ENCODE measurements at regions not wholly inside any gene's neighbourhood (a gene's known extent, or its start where the extent isn't known, plus 50 kb on each side); places are given as distances from the start of the nearest gene placed in this dataset.
"Not testable (repeated sequence)": the region's sequence is repeated elsewhere in the genome, so short reads cannot be mapped to it uniquely, and the experiment has no call there.

- H3K4me3 Mint-ChIP-seq = no peak overlapping the region
- H3K27ac Mint-ChIP-seq = no peak overlapping the region
- no peaks in the 10 kb centered on the region for H3K36me3 Mint-ChIP-seq (ENCODE audit: low read depth)
- DNase-seq (no peak), ATAC-seq (no peak)
- no peaks in the 10 kb centered on the region for H3K27me3 Mint-ChIP-seq
- no peaks in the 10 kb centered on the region for H3K9me3 ChIP-seq (ENCODE audit: control insufficient read depth, low read length, poor library complexity, severe bottlenecking)
- H3K4me1 Mint-ChIP-seq = no peaks in the 10 kb centered on the region
These were observed 228.3 kb downstream of the MFSD1 start for GRCh38 chr3:159030138-159030670.

GRCh38 chr3:159030886-159031679 is 229.2 kb downstream of the MFSD1 start:
- Mint-ChIP-seq H3K36me3 (ENCODE audit: low read depth) (no peaks in the 10 kb centered on the region), H3K4me1 (no peaks in the 10 kb centered on the region), H3K27me3 (no peaks in the 10 kb centered on the region), H3K27ac (no peak overlapping the region), H3K4me3 (no peak overlapping the region)
- DNase-seq (no peak), ATAC-seq (no peak)
- no peaks in the 10 kb centered on the region for H3K9me3 ChIP-seq (ENCODE audit: control insufficient read depth, low read length, poor library complexity, severe bottlenecking)

- no peaks in the 10 kb centered on the region for H3K27me3 Mint-ChIP-seq
- no peak for ATAC-seq
- H3K36me3 Mint-ChIP-seq (ENCODE audit: low read depth) = no peaks in the 10 kb centered on the region
- no peaks in the 10 kb centered on the region for H3K9me3 ChIP-seq (ENCODE audit: control insufficient read depth, low read length, poor library complexity, severe bottlenecking)
- no peak overlapping the region for H3K27ac Mint-ChIP-seq
- H3K4me1 Mint-ChIP-seq = no peaks in the 10 kb centered on the region
- no peak overlapping the region for H3K4me3 Mint-ChIP-seq
- no peak for DNase-seq
These were observed 230.5 kb downstream of the MFSD1 start for GRCh38 chr3:159032311-159032710.

GRCh38 chr3:159038405-159038804 is 236.6 kb downstream of the MFSD1 start:
- ATAC-seq = no peak
- Mint-ChIP-seq H3K36me3 (ENCODE audit: low read depth) (no peaks in the 10 kb centered on the region), H3K4me3 (no peak overlapping the region)

GRCh38 chr3:159039286-159039685 is 237.4 kb downstream of the MFSD1 start:
- no peak overlapping the region for H3K4me3 Mint-ChIP-seq
- ATAC-seq = no peak
- no peaks in the 10 kb centered on the region for H3K36me3 Mint-ChIP-seq (ENCODE audit: low read depth)
- no peak overlapping the region for H3K27ac Mint-ChIP-seq
- H3K27me3 Mint-ChIP-seq = peaks cover 5% of the 10 kb centered on the region
- H3K9me3 ChIP-seq (ENCODE audit: control insufficient read depth, low read length, poor library complexity, severe bottlenecking) = no peaks in the 10 kb centered on the region
- DNase-seq = no peak
- H3K4me1 Mint-ChIP-seq = no peaks in the 10 kb centered on the region

More at GRCh38 chr3:159038405-159038804, 236.6 kb downstream of the MFSD1 start:
- H3K27me3 Mint-ChIP-seq = peaks cover 5% of the 10 kb centered on the region
- no peak for DNase-seq
- H3K27ac Mint-ChIP-seq = no peak overlapping the region
- no peaks in the 10 kb centered on the region for H3K9me3 ChIP-seq (ENCODE audit: control insufficient read depth, low read length, poor library complexity, severe bottlenecking)
- H3K4me1 Mint-ChIP-seq = no peaks in the 10 kb centered on the region

GRCh38 chr3:159045279-159045885 is 243.5 kb downstream of the MFSD1 start:
- no peak for DNase-seq
- Mint-ChIP-seq H3K36me3 (ENCODE audit: low read depth) (no peaks in the 10 kb centered on the region), H3K4me1 (no peaks in the 10 kb centered on the region), H3K27ac (no peak overlapping the region), H3K4me3 (no peak overlapping the region), H3K27me3 (peaks cover 5% of the 10 kb centered on the region)
- ATAC-seq = no peak
- H3K9me3 ChIP-seq (ENCODE audit: control insufficient read depth, low read length, poor library complexity, severe bottlenecking) = no peaks in the 10 kb centered on the region

- Mint-ChIP-seq H3K36me3 (ENCODE audit: low read depth) (no peaks in the 10 kb centered on the region), H3K27me3 (no peaks in the 10 kb centered on the region), H3K4me3 (no peak overlapping the region), H3K4me1 (no peaks in the 10 kb centered on the region), H3K27ac (no peak overlapping the region)
- H3K9me3 ChIP-seq (ENCODE audit: control insufficient read depth, low read length, poor library complexity, severe bottlenecking) = no peaks in the 10 kb centered on the region
- DNase-seq (no peak), ATAC-seq (no peak)
These were observed 245.5 kb downstream of the MFSD1 start for GRCh38 chr3:159047361-159047760.

- H3K4me1 Mint-ChIP-seq = not testable (repeated sequence)
These were observed 250.6 kb downstream of the MFSD1 start for GRCh38 chr3:159052494-159052893.

GRCh38 chr3:159057621-159058020 is 255.8 kb downstream of the MFSD1 start:
- no peak for ATAC-seq
- DNase-seq = no peak

More at GRCh38 chr3:159052494-159052893, 250.6 kb downstream of the MFSD1 start:
- not testable (repeated sequence) for H3K9me3 ChIP-seq (ENCODE audit: control insufficient read depth, low read length, poor library complexity, severe bottlenecking); DNase-seq; H3K27ac Mint-ChIP-seq; H3K36me3 Mint-ChIP-seq (ENCODE audit: low read depth); H3K4me3 Mint-ChIP-seq; ATAC-seq; H3K27me3 Mint-ChIP-seq

GRCh38 chr3:159058859-159059258 is 257.0 kb downstream of the MFSD1 start:
- no peak overlapping the region for H3K27ac Mint-ChIP-seq

More at GRCh38 chr3:159057621-159058020, 255.8 kb downstream of the MFSD1 start:
- Mint-ChIP-seq H3K36me3 (ENCODE audit: low read depth) (no peaks in the 10 kb centered on the region), H3K4me1 (no peaks in the 10 kb centered on the region), H3K4me3 (no peak overlapping the region), H3K27me3 (no peaks in the 10 kb centered on the region), H3K27ac (no peak overlapping the region)
- no peaks in the 10 kb centered on the region for H3K9me3 ChIP-seq (ENCODE audit: control insufficient read depth, low read length, poor library complexity, severe bottlenecking)

GRCh38 chr3:159059395-159059794 is 257.5 kb downstream of the MFSD1 start:
- DNase-seq = no peak
- no peaks in the 10 kb centered on the region for H3K27me3 Mint-ChIP-seq
- H3K9me3 ChIP-seq (ENCODE audit: control insufficient read depth, low read length, poor library complexity, severe bottlenecking) = no peaks in the 10 kb centered on the region
- no peak overlapping the region for H3K4me3 Mint-ChIP-seq
- no peak for ATAC-seq
- H3K4me1 Mint-ChIP-seq = no peaks in the 10 kb centered on the region
- H3K27ac Mint-ChIP-seq = no peak overlapping the region
- no peaks in the 10 kb centered on the region for H3K36me3 Mint-ChIP-seq (ENCODE audit: low read depth)

More at GRCh38 chr3:159058859-159059258, 257.0 kb downstream of the MFSD1 start:
- no peaks in the 10 kb centered on the region for H3K9me3 ChIP-seq (ENCODE audit: control insufficient read depth, low read length, poor library complexity, severe bottlenecking)
- no peak for DNase-seq
- H3K27me3 Mint-ChIP-seq = no peaks in the 10 kb centered on the region
- no peaks in the 10 kb centered on the region for H3K4me1 Mint-ChIP-seq
- no peaks in the 10 kb centered on the region for H3K36me3 Mint-ChIP-seq (ENCODE audit: low read depth)
- no peak overlapping the region for H3K4me3 Mint-ChIP-seq
- no peak for ATAC-seq

- no peaks in the 10 kb centered on the region for H3K9me3 ChIP-seq (ENCODE audit: control insufficient read depth, low read length, poor library complexity, severe bottlenecking)
- no peak overlapping the region for H3K27ac Mint-ChIP-seq
- no peaks in the 10 kb centered on the region for H3K36me3 Mint-ChIP-seq (ENCODE audit: low read depth)
- no peak for DNase-seq
- ATAC-seq = no peak
- no peaks in the 10 kb centered on the region for H3K4me1 Mint-ChIP-seq
- no peak overlapping the region for H3K4me3 Mint-ChIP-seq
- no peaks in the 10 kb centered on the region for H3K27me3 Mint-ChIP-seq
These were observed 261.0 kb downstream of the MFSD1 start for GRCh38 chr3:159062734-159063410.

- no peak for ATAC-seq
These were observed 267.2 kb downstream of the MFSD1 start, which contains the start of gene IQCJ for GRCh38 chr3:159069091-159069490. IQCJ (plus strand) TSS chr3:159069319.

More at GRCh38 chr3:159069091-159069490, 267.2 kb downstream of the MFSD1 start, which contains the start of gene IQCJ:
- H3K9me3 ChIP-seq (ENCODE audit: control insufficient read depth, low read length, poor library complexity, severe bottlenecking) = no peaks in the 10 kb centered on the region
- Mint-ChIP-seq H3K27ac (no peak within 1 kb of the TSS), H3K36me3 (ENCODE audit: low read depth) (no peaks in the 10 kb centered on the region), H3K27me3 (peaks cover 4% of the 10 kb centered on the region), H3K4me1 (no peaks in the 10 kb centered on the region), H3K4me3 (no peak within 1 kb of the TSS)
- DNase-seq = no peak
